GM23338 (cell line): ENCODE measurements at regions not wholly inside any gene's neighbourhood (a gene's known extent, or its start where the extent isn't known, plus 50 kb on each side); places are given as distances from the start of the nearest gene placed in this dataset.

Experiments used
- ATAC-seq: fragments of 200-7000 bp; cut with Tn5 transposase; 3 replicates; pipeline ENCODE4 v1.9.1; 2020
- DNase-seq: peaks from one replicate; pipeline ENCODE4 v3.0.0-alpha.2; 2015; ENCODE audit warnings: low spot score
- H2AFZ ChIP-seq: fragments of 200-600 bp; sonication (generic); 2 replicates; pipeline ENCODE4 v1.8.0; 2016; ENCODE audit warnings: antibody characterized with exemption, mild to moderate bottlenecking, moderate library complexity
- H3F3A ChIP-seq: fragments of 200-600 bp; sonication (generic); replicated peaks from 2 replicates; pipeline ENCODE4 v1.8.0; 2017; ENCODE audit warnings: antibody characterized with exemption, mixed run types, low read depth
- H3K27ac ChIP-seq: fragments of 200-600 bp; sonication (generic); 2 replicates; pipeline ENCODE4 v1.6.1; 2016; ENCODE audit warnings: low read depth
- H3K27me3 ChIP-seq: fragments of 200-600 bp; sonication (generic); 2 replicates; pipeline ENCODE4 v1.8.0; 2016; ENCODE audit warnings: mild to moderate bottlenecking, mixed run types, moderate library complexity; ENCODE audit not compliant: insufficient read depth
- H3K36me3 ChIP-seq: fragments of 200-600 bp; sonication (generic); 2 replicates; pipeline ENCODE4 v1.8.0; 2016; ENCODE audit warnings: mild to moderate bottlenecking; ENCODE audit not compliant: insufficient read depth
- H3K4me1 ChIP-seq: fragments of 200-600 bp; sonication (generic); 2 replicates; pipeline ENCODE4 v1.8.0; 2016; ENCODE audit warnings: mild to moderate bottlenecking, moderate library complexity; ENCODE audit not compliant: insufficient read depth
- H3K4me2 ChIP-seq: fragments of 200-600 bp; sonication (generic); 2 replicates; pipeline ENCODE4 v1.7.1; 2017; ENCODE audit warnings: mixed run types
- H3K4me3 ChIP-seq: fragments of 200-600 bp; sonication (generic); 2 replicates; pipeline ENCODE4 v1.6.1; 2016; ENCODE audit warnings: mixed run types
- H3K79me2 ChIP-seq: fragments of 200-600 bp; sonication (generic); replicated peaks from 2 replicates; pipeline ENCODE4 v1.8.0; 2017; ENCODE audit warnings: mild to moderate bottlenecking; ENCODE audit not compliant: insufficient read depth
- H3K9me2 ChIP-seq: fragments of 200-600 bp; sonication (generic); 2 replicates; pipeline ENCODE4 v1.8.0; 2017; ENCODE audit not compliant: insufficient read depth
- H4K20me1 ChIP-seq: fragments of 200-600 bp; sonication (generic); replicated peaks from 2 replicates; pipeline ENCODE4 v1.8.0; 2017; ENCODE audit warnings: mild to moderate bottlenecking; ENCODE audit not compliant: insufficient read depth
- H3K27ac Mint-ChIP-seq: 2 replicates; pipeline ENCODE4 v1.8.0; 2020; ENCODE audit warnings: inconsistent platforms, mild to moderate bottlenecking, moderate library complexity, mixed read lengths
- H3K27me3 Mint-ChIP-seq: 3 replicates; pipeline ENCODE4 v1.8.0; 2022; ENCODE audit warnings: low read depth, mild to moderate bottlenecking, moderate library complexity, mixed read lengths, inconsistent platforms; ENCODE audit not compliant: insufficient read depth, poor library complexity
- H3K36me3 Mint-ChIP-seq: 3 replicates; pipeline ENCODE4 v1.8.0; 2021; ENCODE audit warnings: low read depth, mild to moderate bottlenecking, inconsistent platforms, moderate library complexity, mixed read lengths
- H3K4me1 Mint-ChIP-seq: 3 replicates; pipeline ENCODE4 v1.8.0; 2020; ENCODE audit warnings: mild to moderate bottlenecking, inconsistent platforms, mixed read lengths
- H3K4me3 Mint-ChIP-seq: 3 replicates; pipeline ENCODE4 v1.8.0; 2021; ENCODE audit warnings: moderate library complexity, mild to moderate bottlenecking, inconsistent platforms, mixed read lengths
- H3K9me3 Mint-ChIP-seq: 3 replicates; pipeline ENCODE4 v1.8.0; 2020; ENCODE audit warnings: moderate library complexity, mild to moderate bottlenecking, inconsistent platforms, mixed read lengths
- CREB1 ChIP-seq: fragments of 250-450 bp; sonication (Bioruptor Pico); IDR thresholded peaks from 2 replicates; pipeline ENCODE4 v1.5.0; 2020; ENCODE audit warnings: low read depth, mild to moderate bottlenecking, moderate library complexity
- CTCF ChIP-seq, 2 experiments: fragments of 200-600 bp in 1 of 2; sonication (generic) in 1 of 2; conservative IDR thresholded peaks; 2 replicates each; pipeline versions ENCODE4 v1.5.1 to v1.6.1; 2016 to 2017; ENCODE audit warnings: antibody characterized with exemption in 2 of 2, low read depth in 2 of 2, mild to moderate bottlenecking in 2 of 2, moderate library complexity in 1 of 2
- EZH2 ChIP-seq: fragments of 200-600 bp; sonication (generic); IDR thresholded peaks from one replicate; pipeline ENCODE4 v1.8.0; 2017; ENCODE audit warnings: antibody characterized with exemption, mild to moderate bottlenecking, low read depth; ENCODE audit not compliant: unreplicated experiment
- EZH2phosphoT487 ChIP-seq: fragments of 200-600 bp; sonication (generic); IDR thresholded peaks from one replicate; pipeline ENCODE4 v1.8.1; 2018; ENCODE audit warnings: antibody characterized with exemption; ENCODE audit not compliant: unreplicated experiment
- JUNB ChIP-seq: IDR thresholded peaks from one replicate; pipeline ENCODE4 v1.6.1; 2016; ENCODE audit warnings: antibody characterized with exemption; ENCODE audit not compliant: unreplicated experiment
- NANOG ChIP-seq: IDR thresholded peaks from 2 replicates; pipeline ENCODE4 v1.6.1; 2016; ENCODE audit warnings: antibody characterized with exemption, borderline replicate concordance
- POLR2AphosphoS5 ChIP-seq: IDR thresholded peaks from 2 replicates; pipeline ENCODE4 v1.6.1; 2016; ENCODE audit warnings: antibody characterized with exemption, low read depth
- REST ChIP-seq: IDR thresholded peaks from one replicate; pipeline ENCODE4 v1.6.1; 2018; ENCODE audit warnings: antibody characterized with exemption; ENCODE audit not compliant: unreplicated experiment
- STAT1 ChIP-seq: IDR thresholded peaks from one replicate; pipeline ENCODE4 v1.6.1; 2016; ENCODE audit warnings: antibody characterized with exemption; ENCODE audit not compliant: unreplicated experiment
- ZNF114 ChIP-seq: fragments of 250-450 bp; sonication (Bioruptor Pico); IDR thresholded peaks from 2 replicates; pipeline ENCODE4 v1.5.0; 2020; ENCODE audit warnings: mild to moderate bottlenecking, moderate library complexity
- ZNF331 ChIP-seq: fragments of 250-450 bp; sonication (Bioruptor Pico); IDR thresholded peaks from 2 replicates; pipeline ENCODE4 v1.5.0; 2020; ENCODE audit warnings: low read depth, mild to moderate bottlenecking, moderate library complexity
- ZNF462 ChIP-seq: fragments of 250-450 bp; sonication (Bioruptor Pico); IDR thresholded peaks from 2 replicates; pipeline ENCODE4 v1.5.0; 2020; ENCODE audit warnings: mild to moderate bottlenecking, moderate library complexity
- TF ChIP-seq, protein P1 (sequence below): IDR thresholded peaks from 2 replicates; pipeline ENCODE4 v1.6.1; 2016; ENCODE audit warnings: antibody characterized with exemption

GRCh38 chr16:76749780-76750375 is 441.1 kb upstream of the MON1B start:
- H3K9me3 Mint-ChIP-seq = peaks cover 72% of the 10 kb centered on the region
- TF ChIP-seq REST (no peak), CTCF (conservative IDR thresholded peaks at IDR 0.05; ENCODE audit: low read depth in 2 of 2) (no peak), JUNB (no peak), NANOG (no peak), CREB1 (no peak), ZNF462 (CRISPR knock-in tag) (no peak), STAT1 (no peak), EZH2phosphoT487 (no peak), ZNF331 (CRISPR knock-in tag) (no peak), POLR2AphosphoS5 (no peak), ZNF114 (CRISPR knock-in tag) (no peak), EZH2 (no peak)
- TF ChIP-seq, protein P1, sequence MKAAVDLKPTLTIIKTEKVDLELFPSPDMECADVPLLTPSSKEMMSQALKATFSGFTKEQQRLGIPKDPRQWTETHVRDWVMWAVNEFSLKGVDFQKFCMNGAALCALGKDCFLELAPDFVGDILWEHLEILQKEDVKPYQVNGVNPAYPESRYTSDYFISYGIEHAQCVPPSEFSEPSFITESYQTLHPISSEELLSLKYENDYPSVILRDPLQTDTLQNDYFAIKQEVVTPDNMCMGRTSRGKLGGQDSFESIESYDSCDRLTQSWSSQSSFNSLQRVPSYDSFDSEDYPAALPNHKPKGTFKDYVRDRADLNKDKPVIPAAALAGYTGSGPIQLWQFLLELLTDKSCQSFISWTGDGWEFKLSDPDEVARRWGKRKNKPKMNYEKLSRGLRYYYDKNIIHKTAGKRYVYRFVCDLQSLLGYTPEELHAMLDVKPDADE = no peak
- DNase-seq = no peak

More at GRCh38 chr16:76749780-76750375, 441.1 kb upstream of the MON1B start:
- Histone ChIP-seq H3K4me2 (no peak overlapping the region), H4K20me1 (no peaks in the 10 kb centered on the region), H2AFZ (no peak overlapping the region), H3K9me2 (0 out of 2 replicates have a peak, but pooled peaks cover 5% of the 10 kb centered on the region), H3F3A (no peaks in the 10 kb centered on the region), H3K79me2 (no peaks in the 10 kb centered on the region), H3K4me1 (no peaks in the 10 kb centered on the region), H3K27me3 (no peaks in the 10 kb centered on the region), H3K36me3 (no peaks in the 10 kb centered on the region), H3K4me3 (no peak overlapping the region), H3K27ac (no peak overlapping the region)
- no peak overlapping the region for H3K4me3 Mint-ChIP-seq
- H3K36me3 Mint-ChIP-seq = peaks cover 8% of the 10 kb centered on the region; the same call in 2 of the 3 replicates
- no peaks in the 10 kb centered on the region for H3K27me3 Mint-ChIP-seq
- no peaks in the 10 kb centered on the region for H3K4me1 Mint-ChIP-seq
- ATAC-seq = no peak
- no peak overlapping the region for H3K27ac Mint-ChIP-seq
